Lower leg skin (tissue), 4 donors: ENCODE measurements at regions not wholly inside any gene's neighbourhood (a gene's known extent, or its start where the extent isn't known, plus 50 kb on each side); places are given as distances from the start of the nearest gene placed in this dataset.

Experiments used
- DNase-seq, 2 donors: peaks; one replicate each; pipeline ENCODE4 v3.0.0-alpha.2; 2019; ENCODE audit warnings: low spot score in 2 of 2
- H3K4me3 ChIP-seq: fragments of 200-600 bp; sonication (generic); 2 replicates; pipeline ENCODE4 v1.5.1; 2017; ENCODE audit warnings: mild to moderate bottlenecking, low read depth; ENCODE audit not compliant: poor library complexity, severe bottlenecking
- CTCF ChIP-seq, 3 donors: fragments of 450-650 bp; IDR thresholded peaks; one replicate each; pipeline ENCODE4 v1.5.1; 2016; ENCODE audit warnings: antibody characterized with exemption in 3 of 3, mild to moderate bottlenecking in 3 of 3, moderate library complexity in 2 of 3
- POLR2A ChIP-seq, 2 donors: fragments of 450-650 bp; IDR thresholded peaks; one replicate each; pipeline ENCODE4 v1.6.1; 2016 to 2017; ENCODE audit warnings: antibody characterized with exemption in 2 of 2, mild to moderate bottlenecking in 1 of 2, moderate library complexity in 1 of 2
- WGBS, 2 donors: methylation state at CpG; one replicate each; pipeline ENCODE4 v1.1.5; 2018; 5-methylcytosine and 5-hydroxymethylcytosine counted together
- intact Hi-C: fragments of 100-400 bp; cut with DNase I; formaldehyde crosslinking; loops from one replicate; pipeline ENCODE4 v1.15.0; 2023; ENCODE audit warnings: low total_unique reads

- no peak overlapping the region for H3K4me3 ChIP-seq
- no peak for TF ChIP-seq CTCF (IDR thresholded peaks at IDR 0.05)
- TF ChIP-seq POLR2A (IDR thresholded peaks at IDR 0.05), result no peak
- DNase-seq, result no peak
- 45 to 84% methylated on average over 3 of the region's 3 CpGs for WGBS, 2 donors
- intact Hi-C loops, result no loop called here
Measured at GRCh38 chr1:91138959-91139358, 117.1 kb upstream of the ZNF644 start.

- DNase-seq, result no peak
- intact Hi-C loops, result no loop called here
- no peak overlapping the region for H3K4me3 ChIP-seq
- no peak for TF ChIP-seq POLR2A (IDR thresholded peaks at IDR 0.05)
- TF ChIP-seq CTCF (IDR thresholded peaks at IDR 0.05), result no peak
- 86 to 89% methylated on average over 1 of the region's 1 CpG for WGBS, 2 donors
Measured at GRCh38 chr1:91137173-91137852, 115.5 kb upstream of the ZNF644 start.

- intact Hi-C loops, result no loop called here
- 91 to 94% methylated on average over 11 of the region's 11 CpGs for WGBS, 2 donors
- no peak for DNase-seq
- TF ChIP-seq CTCF (IDR thresholded peaks at IDR 0.05), result no peak
- no peak for TF ChIP-seq POLR2A (IDR thresholded peaks at IDR 0.05)
- no peak overlapping the region for H3K4me3 ChIP-seq
Measured at GRCh38 chr1:91135799-91136198, 114.0 kb upstream of the ZNF644 start.

- no peak overlapping the region for H3K4me3 ChIP-seq
- DNase-seq, result no peak
- TF ChIP-seq CTCF (IDR thresholded peaks at IDR 0.05), result no peak
- no peak for TF ChIP-seq POLR2A (IDR thresholded peaks at IDR 0.05)
- intact Hi-C loops, result no loop called here
- WGBS, 2 donors, result 74 to 83% methylated on average over 6 of the region's 6 CpGs
Measured at GRCh38 chr1:91133248-91133647, 111.4 kb upstream of the ZNF644 start.

GRCh38 chr1:91130256-91130985 is 108.6 kb upstream of the ZNF644 start:
- WGBS, 2 donors, result 84 to 92% methylated on average over 5 of the region's 5 CpGs
- H3K4me3 ChIP-seq, result no peak overlapping the region
- TF ChIP-seq POLR2A (IDR thresholded peaks at IDR 0.05), result no peak
- no peak for TF ChIP-seq CTCF (IDR thresholded peaks at IDR 0.05)
- no peak for DNase-seq
- intact Hi-C loops, result no loop called here
